MCF 10A (cell line): ENCODE measurements at regions not wholly inside any gene's neighbourhood (a gene's known extent, or its start where the extent isn't known, plus 50 kb on each side); places are given as distances from the start of the nearest gene placed in this dataset.

Experiments used
- BruUV-seq: library from RNA; stranded (reverse); fragments of 400-500 nt; replicated peaks from 2 replicates; lab custom pipeline; 2021; lab: Mats Ljungman, UMichigan
- CTCF ChIA-PET: fragments of 300-600 bp; sonication (Branson Sonifier 250); formaldehyde crosslinking; extraction: SDS; loops from one replicate; lab custom pipeline; 2021; ENCODE audit warnings: antibody characterized with exemption, inconsistent platforms; lab: Yijun Ruan, JAX
- POLR2A ChIA-PET: fragments of 300-600, 350-650 bp; sonication (Branson Sonifier 250); formaldehyde crosslinking; extraction: SDS; loops from one replicate; lab custom pipeline; 2020; ENCODE audit warnings: antibody characterized with exemption, inconsistent platforms; lab: Yijun Ruan, JAX
- DNase-seq: peaks from one replicate; pipeline ENCODE4 v3.0.0-alpha.2; 2018; ENCODE audit not compliant: unreplicated experiment
- H3K27ac Mint-ChIP-seq: one replicate; pipeline ENCODE4 v1.8.0; 2022; ENCODE audit warnings: mild to moderate bottlenecking, low read depth, mixed read lengths; ENCODE audit not compliant: unreplicated experiment
- H3K27me3 Mint-ChIP-seq: one replicate; pipeline ENCODE4 v1.8.0; 2022; ENCODE audit warnings: mixed read lengths; ENCODE audit not compliant: insufficient read depth, unreplicated experiment
- H3K36me3 Mint-ChIP-seq: one replicate; pipeline ENCODE4 v1.8.0; 2022; ENCODE audit warnings: mild to moderate bottlenecking, moderate library complexity, mixed read lengths; ENCODE audit not compliant: insufficient read depth, unreplicated experiment
- H3K4me1 Mint-ChIP-seq: one replicate; pipeline ENCODE4 v1.8.0; 2022; ENCODE audit warnings: mixed read lengths; ENCODE audit not compliant: insufficient read depth, unreplicated experiment
- H3K4me3 Mint-ChIP-seq: one replicate; pipeline ENCODE4 v1.8.0; 2022; ENCODE audit warnings: mild to moderate bottlenecking, moderate library complexity, mixed read lengths; ENCODE audit not compliant: unreplicated experiment
- H3K9me3 Mint-ChIP-seq: one replicate; pipeline ENCODE4 v1.8.0; 2022; ENCODE audit warnings: mixed read lengths; ENCODE audit not compliant: unreplicated experiment
- CTCF ChIP-seq: fragments of 200-600 bp; IDR thresholded peaks from one replicate; pipeline ENCODE4 v1.8.0; 2022; ENCODE audit warnings: antibody characterized with exemption, mild to moderate bottlenecking; ENCODE audit not compliant: unreplicated experiment
- intact Hi-C: fragments of 100-400 bp; cut with micrococcal nuclease; formaldehyde crosslinking; loops from 2 replicates; pipeline ENCODE4 v1.14.1; 2022

DNA sequence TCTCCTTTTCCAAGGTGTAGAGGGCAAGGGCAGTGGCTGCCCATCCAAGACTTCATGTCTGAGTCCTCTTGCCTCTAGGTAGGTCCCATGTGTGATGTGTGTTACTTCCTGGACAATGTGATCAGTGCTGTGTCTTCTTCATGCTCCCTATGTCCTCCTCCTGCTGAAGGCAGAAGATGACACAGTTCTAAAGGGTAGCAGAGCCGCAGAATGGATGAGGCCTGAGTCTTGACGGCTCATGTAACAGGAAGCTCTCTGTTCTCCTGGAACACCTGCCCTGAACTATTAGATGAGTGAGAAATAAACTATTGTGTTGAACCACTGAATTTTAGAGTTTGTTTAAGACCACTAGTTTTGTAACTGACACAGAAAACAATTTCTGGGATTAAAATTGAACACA, 165.9 kb downstream of the NDFIP2 start:
- no peak for DNase-seq
- H3K4me1 Mint-ChIP-seq = peaks cover 12% of the 10 kb centered on the region
- no peaks in the 10 kb centered on the region for H3K9me3 Mint-ChIP-seq
- H3K27ac Mint-ChIP-seq = peak overlapping the region; percentile 53
- intact Hi-C loops = no loop called here
- H3K36me3 Mint-ChIP-seq = no peaks in the 10 kb centered on the region
- H3K4me3 Mint-ChIP-seq = no peak overlapping the region
- no peak for TF ChIP-seq CTCF
- ChIA-PET CTCF (interaction anchor here (0.7 to 1.3 kb wide), 2 partner anchors 695 to 1372 kb away, joined by 3 read pairs; no protein-coding TSS in a partner anchor), POLR2A (interaction anchor here (0.9 to 1.8 kb wide), 7 partner anchors 15 to 713 kb away, joined by 3 to 5 read pairs (median 4); partner anchors contain the start of gene SPRY2)
- H3K27me3 Mint-ChIP-seq = no peaks in the 10 kb centered on the region
- no TSS peak for BruUV-seq

GRCh38 chr13:79645569-79645968, 164.6 kb downstream of the NDFIP2 start:
- Mint-ChIP-seq H3K36me3 (no peaks in the 10 kb centered on the region), H3K9me3 (no peaks in the 10 kb centered on the region), H3K27ac (no peak overlapping the region), H3K27me3 (no peaks in the 10 kb centered on the region), H3K4me3 (no peak overlapping the region), H3K4me1 (peaks cover 12% of the 10 kb centered on the region)
- DNase-seq = no peak
- TF ChIP-seq CTCF = no peak
- intact Hi-C loops = no loop called here
- no TSS peak for BruUV-seq
- POLR2A ChIA-PET = interaction anchor here (0.9 kb wide), 1 partner anchor 122 kb away, joined by 3 read pairs; no protein-coding TSS in a partner anchor
- CTCF ChIA-PET = interaction anchor here (0.9 kb wide), 1 partner anchor 15 kb away, joined by 3 read pairs; no protein-coding TSS in a partner anchor

GRCh38 chr13:79642596-79642995, 161.6 kb downstream of the NDFIP2 start:
- DNase-seq = no peak
- ChIA-PET CTCF (interaction anchor here (0.6 to 2.8 kb wide), 5 partner anchors 10 to 734 kb away, joined by 3 to 13 read pairs (median 4); no protein-coding TSS in a partner anchor), POLR2A (interaction anchor here (0.9 kb wide), 2 partner anchors 13 to 218 kb away, joined by 3 to 4 read pairs; no protein-coding TSS in a partner anchor)
- no peaks in the 10 kb centered on the region for H3K27me3 Mint-ChIP-seq
- peaks cover 4% of the 10 kb centered on the region for H3K4me1 Mint-ChIP-seq
- intact Hi-C loops = no loop called here
- no TSS peak for BruUV-seq
- no peaks in the 10 kb centered on the region for H3K9me3 Mint-ChIP-seq
- no peak overlapping the region for H3K27ac Mint-ChIP-seq
- TF ChIP-seq CTCF = no peak
- H3K4me3 Mint-ChIP-seq = no peak overlapping the region
- no peaks in the 10 kb centered on the region for H3K36me3 Mint-ChIP-seq

- no TSS peak for BruUV-seq
- H3K9me3 Mint-ChIP-seq = no peaks in the 10 kb centered on the region
- DNase-seq = no peak
- no peaks in the 10 kb centered on the region for H3K36me3 Mint-ChIP-seq
- no peaks in the 10 kb centered on the region for H3K4me1 Mint-ChIP-seq
- POLR2A ChIA-PET = interaction anchor here (1.5 kb wide), 1 partner anchor 704 kb away, joined by 3 read pairs; the partner anchor contains the start of gene SPRY2
- no peak overlapping the region for H3K27ac Mint-ChIP-seq
- no peak for TF ChIP-seq CTCF
- intact Hi-C loops = loop anchor here (10.0 kb wide), 1 partner anchor 498 kb away; no protein-coding TSS in a partner anchor
- no peak overlapping the region for H3K4me3 Mint-ChIP-seq
- H3K27me3 Mint-ChIP-seq = no peaks in the 10 kb centered on the region
- CTCF ChIA-PET = interaction anchor here (1.2 kb wide), 1 partner anchor 10 kb away, joined by 4 read pairs; no protein-coding TSS in a partner anchor
Measured at GRCh38 chr13:79637133-79637763, 156.3 kb downstream of the NDFIP2 start.
